ENCODE measurements at regions not wholly inside any gene's neighbourhood (a gene's known extent, or its start where the extent isn't known, plus 50 kb on each side); places are given as distances from the start of the nearest gene placed in this dataset.

GRCh38 chr1:187491082-187491720 lies 662.5 kb downstream of the PLA2G4A start:
- 33% methylated on average over 5 of the region's 5 CpGs for WGBS (ENCODE audit: insufficient coverage, low coverage, low lambda C conversion rate, missing lambda C conversion rate)
- TF ChIP-seq CTCF (IDR thresholded peaks at IDR 0.05) (no peak), POLR2A (IDR thresholded peaks at IDR 0.05) (no peak)
- no peaks in the 10 kb centered on the region for H3K4me1 ChIP-seq
- intact Hi-C loops (cut with DNase I): no loop called here
- ATAC-seq (peak in 2 of 4 donors; percentile 30 to 95), DNase-seq (no peak)
- no peaks in the 10 kb centered on the region for H3K9me3 ChIP-seq
- H3K36me3 ChIP-seq: no peaks in the 10 kb centered on the region
- H3K27me3 ChIP-seq: no peaks in the 10 kb centered on the region
- H3K27ac ChIP-seq: no peak overlapping the region
- H3K4me3 ChIP-seq: no peak overlapping the region

- ATAC-seq (no peak), DNase-seq (no peak)
- Histone ChIP-seq H3K9me3 (no peaks in the 10 kb centered on the region), H3K27me3 (no peaks in the 10 kb centered on the region), H3K4me3 (no peak overlapping the region), H3K27ac (no peak overlapping the region), H3K36me3 (no peaks in the 10 kb centered on the region), H3K4me1 (no peaks in the 10 kb centered on the region)
- intact Hi-C loops (cut with DNase I): no loop called here
- TF ChIP-seq CTCF (IDR thresholded peaks at IDR 0.05) (no peak), POLR2A (IDR thresholded peaks at IDR 0.05) (no peak)
- 43% methylated on average over 1 of the region's 1 CpG for whole genome bisulfite sequencing (ENCODE audit: insufficient coverage, low coverage, low lambda C conversion rate, missing lambda C conversion rate)
Observed at GRCh38 chr1:187498028-187498427, 669.3 kb downstream of the PLA2G4A start.

- ATAC-seq: no peak
- no peak overlapping the region for H3K4me3 ChIP-seq
- H3K36me3 ChIP-seq: no peaks in the 10 kb centered on the region
- H3K4me1 ChIP-seq: peaks cover 0 to 2% (median 0%) of the 10 kb centered on the region in 4 donors
- intact Hi-C loops (cut with DNase I): no loop called here
- H3K27me3 ChIP-seq: no peaks in the 10 kb centered on the region
- no peak for DNase-seq
- no peak overlapping the region for H3K27ac ChIP-seq
- H3K9me3 ChIP-seq: no peaks in the 10 kb centered on the region
- TF ChIP-seq CTCF (IDR thresholded peaks at IDR 0.05): no peak
- TF ChIP-seq POLR2A (IDR thresholded peaks at IDR 0.05): no peak
Observed at GRCh38 chr1:187504779-187505178, 676.0 kb downstream of the PLA2G4A start.

- Histone ChIP-seq H3K36me3 (no peaks in the 10 kb centered on the region), H3K27me3 (no peaks in the 10 kb centered on the region), H3K4me3 (no peak overlapping the region), H3K9me3 (no peaks in the 10 kb centered on the region), H3K4me1 (peaks cover 0 to 2% (median 0%) of the 10 kb centered on the region in 4 donors), H3K27ac (no peak overlapping the region)
- DNase-seq (no peak), ATAC-seq (peak in 3 of 4 donors; percentile 52 to 87 (median 59))
- intact Hi-C loops (cut with DNase I): no loop called here
- TF ChIP-seq POLR2A (IDR thresholded peaks at IDR 0.05): no peak
- no peak for TF ChIP-seq CTCF (IDR thresholded peaks at IDR 0.05)
Observed at GRCh38 chr1:187509091-187509490, 680.3 kb downstream of the PLA2G4A start.

- Histone ChIP-seq H3K4me3 (no peak overlapping the region), H3K36me3 (no peaks in the 10 kb centered on the region), H3K27me3 (no peaks in the 10 kb centered on the region), H3K9me3 (no peaks in the 10 kb centered on the region), H3K27ac (no peak overlapping the region), H3K4me1 (peaks cover 0 to 5% (median under 1%) of the 10 kb centered on the region in 4 donors)
- DNase-seq (no peak), ATAC-seq (no peak)
- WGBS (ENCODE audit: insufficient coverage, low coverage, low lambda C conversion rate, missing lambda C conversion rate): 61% methylated on average over 5 of the region's 5 CpGs
- intact Hi-C loops (cut with DNase I): no loop called here
- TF ChIP-seq POLR2A (IDR thresholded peaks at IDR 0.05) (no peak), CTCF (IDR thresholded peaks at IDR 0.05) (no peak)
Observed at GRCh38 chr1:187513190-187513589, 684.4 kb downstream of the PLA2G4A start.

Measured in right lobe of liver (tissue), 6 donors.